KMS-11 (cell line): ENCODE measurements at regions not wholly inside any gene's neighbourhood (a gene's known extent, or its start where the extent isn't known, plus 50 kb on each side); places are given as distances from the start of the nearest gene placed in this dataset.

ENCODE experiments used
- H2AFZ ChIP-seq: fragments of 200-600 bp; sonication (generic); 2 replicates; pipeline ENCODE4 v1.6.1; 2016; ENCODE audit warnings: antibody characterized with exemption, mixed run types, low read depth
- H3K27ac ChIP-seq: fragments of 200-600 bp; sonication (generic); 2 replicates; pipeline ENCODE4 v1.6.1; 2016; ENCODE audit warnings: mild to moderate bottlenecking, mixed run types
- H3K27me3 ChIP-seq: fragments of 200-600 bp; sonication (generic); 2 replicates; pipeline ENCODE4 v1.6.1; 2017; ENCODE audit warnings: mild to moderate bottlenecking, low read depth, mixed run types, moderate library complexity; ENCODE audit not compliant: insufficient read depth
- H3K36me3 ChIP-seq: fragments of 200-600 bp; sonication (generic); 2 replicates; pipeline ENCODE4 v1.6.1; 2017; ENCODE audit warnings: mild to moderate bottlenecking, mixed run types; ENCODE audit not compliant: insufficient read depth
- H3K4me1 ChIP-seq: fragments of 200-600 bp; sonication (generic); 2 replicates; pipeline ENCODE4 v1.6.1; 2016; ENCODE audit warnings: mild to moderate bottlenecking, low read depth, mixed run types; ENCODE audit not compliant: poor library complexity, severe bottlenecking
- H3K4me2 ChIP-seq: fragments of 200-600 bp; sonication (generic); 2 replicates; pipeline ENCODE4 v1.7.0; 2016; ENCODE audit warnings: mild to moderate bottlenecking, mixed run types
- H3K4me3 ChIP-seq: fragments of 200-600 bp; sonication (generic); IDR thresholded peaks from 2 replicates; pipeline ENCODE4 v1.6.1; 2017; ENCODE audit warnings: low read depth, low read length, mixed read lengths; ENCODE audit not compliant: insufficient read depth
- H3K79me2 ChIP-seq: fragments of 200-600 bp; sonication (generic); 2 replicates; pipeline ENCODE4 v1.6.1; 2016; ENCODE audit warnings: low read depth, mixed run types; ENCODE audit not compliant: insufficient read depth
- H3K9ac ChIP-seq: fragments of 200-600 bp; sonication (generic); 2 replicates; pipeline ENCODE4 v1.6.1; 2016; ENCODE audit warnings: mild to moderate bottlenecking, mixed run types
- H4K20me1 ChIP-seq: fragments of 200-600 bp; sonication (generic); 2 replicates; pipeline ENCODE4 v1.6.1; 2016; ENCODE audit warnings: mild to moderate bottlenecking, mixed run types; ENCODE audit not compliant: insufficient read depth
- CTCF ChIP-seq: fragments of 200-600 bp; sonication (generic); conservative IDR thresholded peaks from 2 replicates; pipeline ENCODE4 v1.6.1; 2017; ENCODE audit warnings: low read depth, mild to moderate bottlenecking, antibody characterized with exemption, low read length, moderate library complexity, mixed read lengths

GRCh38 chr10:44197646-44198045 is 187.3 kb downstream of the CXCL12 start:
- Histone ChIP-seq H3K36me3 (no peaks in the 10 kb centered on the region), H3K27ac (no peak overlapping the region), H4K20me1 (no peaks in the 10 kb centered on the region), H2AFZ (no peak overlapping the region), H3K79me2 (no peaks in the 10 kb centered on the region), H3K9ac (no peak overlapping the region), H3K4me1 (no peaks in the 10 kb centered on the region), H3K4me3 (no peak overlapping the region), H3K4me2 (no peak overlapping the region), H3K27me3 (no peaks in the 10 kb centered on the region)
- TF ChIP-seq CTCF = no peak

DNA sequence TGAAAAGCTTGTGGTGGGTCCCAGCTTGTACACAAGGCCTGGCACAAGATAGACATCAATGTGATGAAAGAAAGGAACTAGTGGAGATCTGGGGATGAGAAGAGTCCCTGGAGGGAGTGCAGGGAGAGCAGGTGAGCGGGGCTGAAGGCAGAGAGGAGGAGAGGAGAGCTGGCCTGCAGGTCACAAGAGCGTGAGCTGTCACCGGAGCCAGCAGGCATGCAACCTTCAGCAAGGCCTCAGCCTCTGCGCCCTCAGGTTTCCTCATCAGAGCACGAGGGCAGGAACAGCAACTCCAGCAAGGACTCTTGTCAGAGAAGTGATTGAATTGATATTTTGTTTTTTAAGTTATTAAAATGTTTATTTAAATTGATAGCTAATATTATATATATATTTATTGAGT is 188.6 kb downstream of the CXCL12 start:
- H3K27ac ChIP-seq = no peak overlapping the region
- H3K27me3 ChIP-seq = no peaks in the 10 kb centered on the region
- H3K4me1 ChIP-seq = no peaks in the 10 kb centered on the region
- no peaks in the 10 kb centered on the region for H3K36me3 ChIP-seq
- H3K79me2 ChIP-seq = no peaks in the 10 kb centered on the region
- no peak overlapping the region for H3K9ac ChIP-seq
- H3K4me2 ChIP-seq = no peak overlapping the region
- H2AFZ ChIP-seq = no peak overlapping the region
- H4K20me1 ChIP-seq = no peaks in the 10 kb centered on the region
- TF ChIP-seq CTCF = no peak
- no peak overlapping the region for H3K4me3 ChIP-seq

GRCh38 chr10:44196008-44196320 is 188.9 kb downstream of the CXCL12 start:
- Histone ChIP-seq H2AFZ (no peak overlapping the region), H3K36me3 (no peaks in the 10 kb centered on the region), H4K20me1 (no peaks in the 10 kb centered on the region), H3K4me3 (no peak overlapping the region), H3K9ac (no peak overlapping the region), H3K27ac (no peak overlapping the region), H3K4me1 (no peaks in the 10 kb centered on the region), H3K79me2 (no peaks in the 10 kb centered on the region), H3K27me3 (no peaks in the 10 kb centered on the region), H3K4me2 (no peak overlapping the region)
- no peak for TF ChIP-seq CTCF

DNA sequence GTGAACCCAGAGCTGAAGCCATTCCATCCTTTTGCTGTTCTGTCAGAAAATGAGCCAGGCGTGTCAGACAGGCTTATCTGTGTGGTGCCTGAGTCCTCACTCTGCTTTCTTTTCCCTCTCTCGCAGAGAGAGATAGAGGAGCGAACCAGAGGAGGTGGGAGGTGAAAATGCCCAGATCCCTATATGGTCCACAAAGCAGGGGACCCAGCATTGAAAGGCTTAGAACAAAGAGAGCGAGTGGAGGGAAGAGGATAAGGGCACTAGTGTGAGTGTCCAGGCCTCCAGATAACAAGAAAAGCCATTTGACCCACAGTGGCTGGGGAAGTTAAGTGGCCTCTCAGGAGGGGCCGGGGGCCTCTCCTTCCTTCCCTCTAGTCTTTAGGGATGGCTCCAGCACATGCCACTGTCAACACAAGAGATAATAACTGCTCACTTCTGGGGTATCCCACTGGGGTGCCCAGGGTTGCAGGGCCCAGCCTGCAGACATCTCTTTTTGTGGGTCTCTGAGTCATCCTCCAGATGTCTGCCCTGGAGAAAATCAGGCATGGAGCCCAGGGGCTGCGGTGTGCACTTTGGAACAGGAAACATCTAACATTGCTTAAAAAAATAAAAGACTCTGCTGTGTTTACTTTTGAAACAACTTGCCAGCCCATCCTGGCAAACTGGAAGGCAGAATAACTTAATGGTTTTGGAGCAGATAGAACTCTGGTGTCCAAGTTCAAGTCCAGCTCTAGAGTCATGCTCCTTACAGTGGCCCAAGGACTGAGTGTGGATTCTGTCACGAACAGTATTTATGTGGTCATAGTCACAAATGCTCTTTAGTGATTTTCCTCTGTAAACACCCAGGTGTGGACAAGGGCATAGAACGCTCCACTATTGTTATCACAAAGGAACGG is 189.5 kb downstream of the CXCL12 start:
- no peak for TF ChIP-seq CTCF
- no peaks in the 10 kb centered on the region for H4K20me1 ChIP-seq
- no peak overlapping the region for H3K9ac ChIP-seq
- H3K36me3 ChIP-seq = no peaks in the 10 kb centered on the region
- no peaks in the 10 kb centered on the region for H3K79me2 ChIP-seq
- no peak overlapping the region for H2AFZ ChIP-seq
- no peaks in the 10 kb centered on the region for H3K4me1 ChIP-seq
- H3K4me2 ChIP-seq = no peak overlapping the region
- H3K4me3 ChIP-seq = no peak overlapping the region
- H3K27ac ChIP-seq = no peak overlapping the region
- no peaks in the 10 kb centered on the region for H3K27me3 ChIP-seq
